ENCODE measurements at regions not wholly inside any gene's neighbourhood (a gene's known extent, or its start where the extent isn't known, plus 50 kb on each side); places are given as distances from the start of the nearest gene placed in this dataset.

GRCh38 chr9:107613321-107613720, 123.8 kb upstream of the KLF4 start:
- DNase-seq (ENCODE audit: low read depth in 2 of 3, low spot score in 1 of 3): no peak

- no peak for DNase-seq (ENCODE audit: low read depth in 2 of 3, low spot score in 1 of 3)
Measured at GRCh38 chr9:107612136-107612535, 122.6 kb upstream of the KLF4 start.

GRCh38 chr9:107609547-107609946, 120.0 kb upstream of the KLF4 start:
- DNase-seq (ENCODE audit: low read depth in 2 of 3, low spot score in 1 of 3): no peak

- no peak for DNase-seq (ENCODE audit: low read depth in 2 of 3, low spot score in 1 of 3)
Measured at GRCh38 chr9:107606149-107606790, 116.7 kb upstream of the KLF4 start.

GRCh38 chr9:107605041-107605440, 115.5 kb upstream of the KLF4 start:
- no peak for DNase-seq (ENCODE audit: low read depth in 2 of 3, low spot score in 1 of 3)

GRCh38 chr9:107603281-107603680, 113.7 kb upstream of the KLF4 start:
- no peak for DNase-seq (ENCODE audit: low read depth in 2 of 3, low spot score in 1 of 3)

GRCh38 chr9:107600060-107600573, 110.5 kb upstream of the KLF4 start:
- DNase-seq (ENCODE audit: low read depth in 2 of 3, low spot score in 1 of 3): no peak

GRCh38 chr9:107597743-107598217, 108.2 kb upstream of the KLF4 start:
- DNase-seq (ENCODE audit: low read depth in 2 of 3, low spot score in 1 of 3): no peak

GRCh38 chr9:107594908-107595530, 105.5 kb upstream of the KLF4 start:
- no peak for DNase-seq (ENCODE audit: low read depth in 2 of 3, low spot score in 1 of 3)

GRCh38 chr9:107593224-107593870, 103.8 kb upstream of the KLF4 start:
- DNase-seq (ENCODE audit: low read depth in 2 of 3, low spot score in 1 of 3): no peak

- no peak for DNase-seq (ENCODE audit: low read depth in 2 of 3, low spot score in 1 of 3)
Measured at GRCh38 chr9:107592424-107592823, 102.9 kb upstream of the KLF4 start.

- no peak for DNase-seq (ENCODE audit: low read depth in 2 of 3, low spot score in 1 of 3)
Measured at GRCh38 chr9:107591781-107592180, 102.2 kb upstream of the KLF4 start.

GRCh38 chr9:107588393-107588792, 98.8 kb upstream of the KLF4 start:
- no peak for DNase-seq (ENCODE audit: low read depth in 2 of 3, low spot score in 1 of 3)

- no peak for DNase-seq (ENCODE audit: low read depth in 2 of 3, low spot score in 1 of 3)
Measured at GRCh38 chr9:107587191-107587963, 97.8 kb upstream of the KLF4 start.

- DNase-seq (ENCODE audit: low read depth in 2 of 3, low spot score in 1 of 3): no peak
Measured at GRCh38 chr9:107586493-107586892, 96.9 kb upstream of the KLF4 start.

- DNase-seq (ENCODE audit: low read depth in 2 of 3, low spot score in 1 of 3): no peak
Measured at GRCh38 chr9:107585465-107585864, 95.9 kb upstream of the KLF4 start.

GRCh38 chr9:107584944-107585343, 95.4 kb upstream of the KLF4 start:
- no peak for DNase-seq (ENCODE audit: low read depth in 2 of 3, low spot score in 1 of 3)

GRCh38 chr9:107584186-107584585, 94.6 kb upstream of the KLF4 start:
- DNase-seq (ENCODE audit: low read depth in 2 of 3, low spot score in 1 of 3): no peak

- no peak for DNase-seq (ENCODE audit: low read depth in 2 of 3, low spot score in 1 of 3)
Measured at GRCh38 chr9:107577140-107577776, 87.7 kb upstream of the KLF4 start.

GRCh38 chr9:107571148-107571547, 81.6 kb upstream of the KLF4 start:
- no peak for DNase-seq (ENCODE audit: low read depth in 2 of 3, low spot score in 1 of 3)

- DNase-seq (ENCODE audit: low read depth in 2 of 3, low spot score in 1 of 3): no peak
Measured at GRCh38 chr9:107569174-107569573, 79.6 kb upstream of the KLF4 start.

Data from stimulated activated CD4-positive, alpha-beta T cell treated with anti-CD3 and anti-CD28 coated beads, Interleukin-12 subunit alpha, Interleukin-12 subunit beta, amount 100 ng/mL, for 48 hours (primary cell).